ENCODE measurements at regions not wholly inside any gene's neighbourhood (a gene's known extent, or its start where the extent isn't known, plus 50 kb on each side); places are given as distances from the start of the nearest gene placed in this dataset.

DNA sequence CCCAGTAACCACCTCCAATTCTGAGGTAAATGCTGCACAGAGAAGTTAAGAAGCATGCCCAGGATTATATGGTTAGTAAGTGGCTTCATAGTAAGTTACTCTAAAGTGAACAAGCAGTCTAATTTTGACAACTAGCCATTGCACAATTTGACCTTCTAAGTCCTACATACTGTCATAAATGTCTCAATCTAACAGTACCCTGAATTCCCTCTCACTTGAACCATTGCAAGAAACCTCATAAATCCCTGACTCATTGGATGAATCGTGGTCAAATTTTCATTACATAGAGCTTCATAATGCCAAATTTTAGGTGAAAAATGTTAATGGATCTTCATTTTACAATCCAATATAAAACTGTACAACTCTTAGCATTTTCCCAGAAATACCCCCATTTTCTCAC is 217.3 kb upstream of the GRIA4 start:
- TF ChIP-seq CTCF (IDR thresholded peaks at IDR 0.05; ENCODE audit: borderline replicate concordance, extremely low read depth, low read length, poor library complexity, severe bottlenecking) (no peak), EZH2 (IDR thresholded peaks at IDR 0.05; ENCODE audit: borderline replicate concordance, low read depth, low read length, severe bottlenecking) (no peak)

Data from DND-41 (cell line).